ENCODE measurements at regions not wholly inside any gene's neighbourhood (a gene's known extent, or its start where the extent isn't known, plus 50 kb on each side); places are given as distances from the start of the nearest gene placed in this dataset.

GRCh38 chr15:34651997-34652725, 68.7 kb upstream of the GOLGA8B start:
- no peak for TF ChIP-seq POLR2A (IDR thresholded peaks at IDR 0.05)
- TF ChIP-seq CTCF (IDR thresholded peaks at IDR 0.05) = no peak
- no peak for TF ChIP-seq EP300 (IDR thresholded peaks at IDR 0.05)

Data from tibial nerve (tissue), 4 donors.